Superior temporal gyrus (tissue), 1 donor: ENCODE measurements at regions not wholly inside any gene's neighbourhood (a gene's known extent, or its start where the extent isn't known, plus 50 kb on each side); places are given as distances from the start of the nearest gene placed in this dataset.

Experiments
- DNase-seq: peaks from one replicate; pipeline ENCODE4 v3.0.0-alpha.2; 2016; ENCODE audit errors: extremely low spot score

GRCh38 chr12:98344046-98344930 is 171.1 kb upstream of the TMPO start:
- no peak for DNase-seq

DNA sequence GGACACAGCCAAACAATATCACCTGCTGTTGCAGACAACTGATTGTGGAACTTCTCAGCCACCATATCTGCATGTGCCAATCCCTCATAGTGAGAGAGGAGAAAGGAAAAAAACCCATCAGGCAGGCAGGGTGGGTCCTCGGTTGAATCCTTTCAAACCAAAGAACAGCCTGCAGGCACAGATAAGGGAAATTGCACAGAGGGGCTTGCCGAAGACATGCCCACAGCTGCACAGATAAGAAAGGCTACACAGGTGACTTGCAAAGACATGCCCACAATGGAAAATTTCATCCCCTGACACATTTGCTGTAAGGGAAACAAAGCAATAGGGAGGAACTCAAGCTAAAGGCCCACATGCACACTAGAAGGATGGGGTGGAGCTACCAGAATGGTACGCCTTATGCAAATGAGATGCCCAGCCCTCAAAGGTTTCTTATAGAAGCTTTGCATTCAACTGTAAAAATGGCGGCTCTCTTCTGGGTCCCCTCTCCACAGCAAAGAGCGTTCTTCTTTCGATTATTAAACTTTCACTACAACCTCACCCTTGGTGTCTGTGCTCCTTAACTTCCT is 170.0 kb upstream of the TMPO start:
- no peak for DNase-seq

DNA sequence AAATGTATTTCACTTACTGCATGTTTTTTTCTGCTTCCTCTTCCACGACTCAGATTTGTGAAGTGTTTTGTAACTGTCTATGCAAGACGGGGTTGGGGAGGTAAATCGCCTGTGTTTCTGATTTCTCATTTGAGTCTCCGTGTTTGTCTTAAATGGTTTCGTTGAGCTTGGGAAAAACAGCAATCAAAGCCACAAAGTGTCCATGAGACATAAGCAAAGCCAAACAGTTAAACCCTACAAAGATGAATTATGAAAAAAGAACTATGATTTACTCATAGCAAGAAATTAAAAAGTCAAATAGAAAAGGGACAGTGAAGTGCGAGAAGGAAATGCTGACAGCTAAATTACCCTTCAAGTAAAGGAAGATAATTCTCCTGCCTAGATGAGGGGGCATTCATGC is 164.3 kb upstream of the TMPO start:
- no peak for DNase-seq

- DNase-seq, result no peak
Measured at GRCh38 chr12:98351784-98352183, 163.6 kb upstream of the TMPO start.

GRCh38 chr12:98352218-98352811 is 163.1 kb upstream of the TMPO start:
- no peak for DNase-seq

DNA sequence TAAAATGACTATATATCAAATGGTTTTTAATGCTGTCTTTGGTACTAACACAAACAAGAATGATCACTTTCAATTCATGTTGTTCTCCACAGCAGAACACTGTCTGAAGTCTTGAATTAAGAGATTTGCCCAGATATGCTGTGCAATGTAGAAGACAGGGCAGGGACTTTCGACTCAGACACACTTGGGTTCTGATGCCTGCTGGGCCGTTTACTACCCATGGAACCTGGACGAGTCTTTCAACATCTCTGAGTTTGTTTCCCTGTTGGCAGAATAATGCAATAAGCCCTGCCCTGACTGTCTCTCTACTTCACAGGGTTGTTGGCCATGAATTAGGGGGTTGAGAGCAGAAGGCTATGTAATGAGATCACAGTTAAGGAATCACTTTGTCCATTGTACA is 162.6 kb upstream of the TMPO start:
- no peak for DNase-seq

DNA sequence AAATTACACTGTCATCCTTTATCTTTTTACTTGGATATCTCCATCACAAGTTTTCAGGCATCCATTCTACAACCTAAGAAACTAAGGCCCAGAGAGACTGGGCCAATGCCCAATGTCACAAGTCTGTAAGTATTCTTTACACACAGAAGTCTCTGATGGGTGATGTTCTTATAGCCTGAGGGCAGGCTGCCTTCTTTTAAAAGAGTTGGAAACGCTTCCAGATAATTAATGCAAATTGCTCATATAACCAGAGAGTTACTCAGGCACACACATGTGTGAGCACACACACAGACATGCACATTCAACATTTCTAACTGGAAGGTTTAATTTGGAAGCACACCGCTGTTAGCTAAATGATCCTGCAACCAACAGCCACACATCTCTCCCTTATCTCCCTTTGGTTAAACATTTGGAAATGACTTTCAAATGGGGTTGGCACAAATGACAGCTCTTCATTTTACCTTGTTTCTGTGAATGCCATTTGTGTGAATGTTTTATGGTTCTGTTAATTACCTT is 160.8 kb upstream of the TMPO start:
- DNase-seq, result no peak

- no peak for DNase-seq
Measured at GRCh38 chr12:98355322-98355721, 160.1 kb upstream of the TMPO start.

GRCh38 chr12:98355933-98356332 is 159.5 kb upstream of the TMPO start:
- DNase-seq, result no peak

DNA sequence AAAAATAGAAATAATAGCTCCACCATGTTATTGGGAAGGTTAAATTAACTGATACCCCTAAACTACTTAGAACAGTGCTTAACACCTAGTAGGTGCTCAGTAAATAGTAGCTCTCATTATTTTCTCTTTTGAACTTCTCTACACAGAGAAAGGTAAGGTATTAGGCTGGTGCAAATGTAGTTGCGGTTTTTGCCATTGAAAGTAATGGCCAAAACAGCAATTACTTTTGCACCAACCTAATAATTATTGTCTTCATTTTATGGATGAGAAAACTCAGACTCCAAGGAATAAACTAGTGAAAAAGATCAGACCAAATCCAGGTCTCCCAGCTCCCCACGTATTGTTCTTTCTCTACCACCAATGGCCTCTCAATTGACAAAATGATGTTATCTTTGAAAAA is 157.2 kb upstream of the TMPO start:
- no peak for DNase-seq

DNA sequence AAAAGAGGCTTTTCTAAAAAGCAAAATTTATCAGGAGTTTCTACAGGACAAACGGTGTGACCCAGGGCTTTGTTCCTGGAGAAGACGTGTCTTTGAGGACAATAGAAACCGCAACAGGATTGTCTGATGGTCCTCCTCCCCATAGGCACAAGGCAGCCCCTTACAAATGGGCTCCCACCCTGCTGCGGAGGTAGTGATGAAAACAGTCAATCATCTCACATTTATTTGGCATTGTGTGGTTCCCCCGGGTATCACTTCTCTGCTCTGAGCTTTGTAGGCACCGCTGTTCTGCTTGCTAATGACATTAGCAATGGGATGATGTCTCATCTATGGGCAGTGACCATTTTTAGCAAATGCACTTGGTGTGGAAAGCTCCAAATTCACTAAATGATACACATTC is 155.5 kb upstream of the TMPO start:
- DNase-seq, result no peak

- no peak for DNase-seq
Measured at GRCh38 chr12:98360401-98360800, 155.0 kb upstream of the TMPO start.

DNA sequence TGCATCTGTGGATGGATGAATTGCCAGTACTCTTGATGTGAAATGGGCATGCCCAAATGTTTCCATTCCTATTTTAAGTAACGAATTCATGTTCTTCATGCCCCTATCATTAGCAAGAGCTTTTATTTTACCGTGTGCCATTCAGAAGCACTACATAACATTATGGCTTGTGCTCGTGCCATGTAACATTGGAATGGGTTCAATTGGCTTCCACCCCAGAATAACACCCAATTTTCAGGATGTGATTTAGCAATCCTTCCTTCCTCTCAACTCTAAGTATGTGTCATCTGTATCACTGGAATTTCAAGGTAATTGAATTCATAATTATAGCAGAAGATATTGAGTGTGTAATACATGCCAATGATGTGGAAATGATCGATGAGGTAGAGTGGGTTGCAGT is 145.8 kb upstream of the TMPO start:
- DNase-seq, result no peak

- no peak for DNase-seq
Measured at GRCh38 chr12:98370976-98371375, 144.4 kb upstream of the TMPO start.

GRCh38 chr12:98371419-98371818 is 144.0 kb upstream of the TMPO start:
- no peak for DNase-seq

GRCh38 chr12:98372340-98373024 is 142.9 kb upstream of the TMPO start:
- DNase-seq, result no peak

DNA sequence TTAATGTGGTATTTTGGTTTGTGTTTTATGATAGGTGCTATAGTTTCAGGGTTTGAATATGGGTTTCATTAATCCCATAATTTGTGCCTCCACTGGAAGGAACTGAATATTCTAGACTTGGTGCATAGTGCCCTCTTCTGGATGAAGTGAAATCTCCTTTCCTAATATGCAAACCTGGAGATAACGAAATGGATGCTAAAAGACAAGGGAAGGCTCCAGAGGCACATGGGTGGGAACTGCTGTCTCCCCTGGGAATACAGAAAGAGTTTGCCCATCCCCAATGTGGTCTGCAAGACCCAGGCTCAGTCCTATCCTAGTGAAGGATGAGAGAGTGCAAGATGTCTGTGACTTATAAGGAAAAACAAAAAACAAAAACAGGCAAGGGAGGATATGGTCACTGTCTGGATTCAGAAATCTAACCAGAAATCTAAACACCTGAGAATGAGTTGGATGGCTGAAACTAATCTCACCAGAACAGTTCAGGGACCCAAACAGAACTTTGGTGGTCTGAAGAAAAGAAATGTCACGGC is 142.3 kb upstream of the TMPO start:
- peak; percentile 80 for DNase-seq

DNA sequence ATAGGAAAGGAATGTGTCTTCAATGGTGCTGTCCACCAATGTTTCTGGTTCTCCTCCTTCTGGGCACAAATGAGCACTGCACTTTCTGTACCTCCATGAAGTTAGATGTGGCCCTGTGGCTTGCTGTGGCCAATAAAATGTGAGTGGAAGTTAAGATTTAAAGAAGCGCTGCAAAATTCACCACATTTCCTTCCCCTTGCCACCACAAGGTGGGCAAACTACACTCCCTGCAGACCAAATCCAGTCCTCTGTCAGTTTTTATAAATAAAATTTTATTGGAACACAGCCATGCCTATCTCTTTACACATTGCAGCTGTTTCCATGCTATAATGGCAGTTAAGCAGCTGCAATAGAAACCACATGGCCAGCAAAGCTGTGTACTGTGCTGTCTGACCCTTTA is 141.4 kb upstream of the TMPO start:
- no peak for DNase-seq

GRCh38 chr12:98379106-98379505 is 136.3 kb upstream of the TMPO start:
- no peak for DNase-seq

DNA sequence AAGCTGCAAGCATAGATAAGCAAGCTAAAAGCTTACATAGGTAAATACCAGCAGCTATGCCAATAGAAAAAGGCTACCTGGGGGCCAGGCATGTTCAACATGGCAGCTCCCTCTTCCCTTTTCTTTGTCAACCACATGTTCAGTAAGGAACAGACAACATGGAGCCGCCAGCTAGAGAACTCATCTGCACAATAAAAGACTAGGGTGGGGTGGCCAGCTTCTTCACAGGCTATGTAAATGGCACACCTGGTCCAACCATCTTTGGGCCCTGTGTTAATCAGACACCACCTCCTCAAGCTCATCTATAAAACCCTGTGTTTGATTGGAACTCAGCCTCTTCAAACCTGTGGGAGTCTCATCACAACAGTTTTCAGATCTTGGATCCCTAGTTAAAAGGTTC is 129.7 kb upstream of the TMPO start:
- DNase-seq, result no peak

- no peak for DNase-seq
Measured at GRCh38 chr12:98387444-98387843, 127.9 kb upstream of the TMPO start.

DNA sequence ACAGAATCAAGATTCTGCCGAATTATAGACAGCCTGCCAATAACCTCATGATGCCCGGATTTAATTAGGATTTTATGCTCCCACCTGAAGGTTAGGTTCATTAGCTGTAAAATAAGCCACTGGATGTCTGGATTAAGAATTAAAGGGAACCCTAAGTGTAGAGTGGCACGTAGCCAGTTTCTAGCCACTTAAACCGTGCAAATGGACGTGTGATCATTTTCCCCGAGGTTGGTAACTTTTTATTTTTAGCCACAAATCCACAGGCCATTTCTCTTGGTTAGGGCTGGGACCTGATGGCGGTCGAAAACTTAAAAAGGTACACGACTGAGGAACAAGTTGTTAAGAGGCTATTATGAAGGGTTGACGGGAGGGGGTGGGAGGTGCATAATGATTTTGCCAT is 127.3 kb upstream of the TMPO start:
- DNase-seq, result no peak
